ENCODE measurements at regions not wholly inside any gene's neighbourhood (a gene's known extent, or its start where the extent isn't known, plus 50 kb on each side); places are given as distances from the start of the nearest gene placed in this dataset.

DNA sequence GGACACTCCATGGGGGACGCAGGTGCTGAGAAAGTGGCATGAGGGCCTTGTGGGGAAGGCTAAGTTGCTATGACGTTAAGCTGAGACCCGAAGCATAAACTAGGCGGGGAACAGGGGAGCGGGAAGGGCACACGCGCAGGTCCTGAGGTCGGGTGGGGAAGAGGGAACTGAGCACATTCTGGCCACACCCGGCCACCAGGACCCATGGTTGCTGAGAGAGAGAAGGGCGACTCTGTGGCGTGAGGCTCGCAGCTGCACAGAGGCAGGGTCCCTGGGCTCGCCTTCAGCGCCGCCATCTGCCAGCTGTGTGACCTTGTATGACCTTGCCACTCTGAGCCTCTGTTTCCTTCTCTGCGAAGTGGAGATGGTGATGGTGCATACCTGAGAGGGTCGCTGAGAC lies 182.5 kb downstream of the PHETA1 start (continued):
- TF ChIP-seq, protein P1, sequence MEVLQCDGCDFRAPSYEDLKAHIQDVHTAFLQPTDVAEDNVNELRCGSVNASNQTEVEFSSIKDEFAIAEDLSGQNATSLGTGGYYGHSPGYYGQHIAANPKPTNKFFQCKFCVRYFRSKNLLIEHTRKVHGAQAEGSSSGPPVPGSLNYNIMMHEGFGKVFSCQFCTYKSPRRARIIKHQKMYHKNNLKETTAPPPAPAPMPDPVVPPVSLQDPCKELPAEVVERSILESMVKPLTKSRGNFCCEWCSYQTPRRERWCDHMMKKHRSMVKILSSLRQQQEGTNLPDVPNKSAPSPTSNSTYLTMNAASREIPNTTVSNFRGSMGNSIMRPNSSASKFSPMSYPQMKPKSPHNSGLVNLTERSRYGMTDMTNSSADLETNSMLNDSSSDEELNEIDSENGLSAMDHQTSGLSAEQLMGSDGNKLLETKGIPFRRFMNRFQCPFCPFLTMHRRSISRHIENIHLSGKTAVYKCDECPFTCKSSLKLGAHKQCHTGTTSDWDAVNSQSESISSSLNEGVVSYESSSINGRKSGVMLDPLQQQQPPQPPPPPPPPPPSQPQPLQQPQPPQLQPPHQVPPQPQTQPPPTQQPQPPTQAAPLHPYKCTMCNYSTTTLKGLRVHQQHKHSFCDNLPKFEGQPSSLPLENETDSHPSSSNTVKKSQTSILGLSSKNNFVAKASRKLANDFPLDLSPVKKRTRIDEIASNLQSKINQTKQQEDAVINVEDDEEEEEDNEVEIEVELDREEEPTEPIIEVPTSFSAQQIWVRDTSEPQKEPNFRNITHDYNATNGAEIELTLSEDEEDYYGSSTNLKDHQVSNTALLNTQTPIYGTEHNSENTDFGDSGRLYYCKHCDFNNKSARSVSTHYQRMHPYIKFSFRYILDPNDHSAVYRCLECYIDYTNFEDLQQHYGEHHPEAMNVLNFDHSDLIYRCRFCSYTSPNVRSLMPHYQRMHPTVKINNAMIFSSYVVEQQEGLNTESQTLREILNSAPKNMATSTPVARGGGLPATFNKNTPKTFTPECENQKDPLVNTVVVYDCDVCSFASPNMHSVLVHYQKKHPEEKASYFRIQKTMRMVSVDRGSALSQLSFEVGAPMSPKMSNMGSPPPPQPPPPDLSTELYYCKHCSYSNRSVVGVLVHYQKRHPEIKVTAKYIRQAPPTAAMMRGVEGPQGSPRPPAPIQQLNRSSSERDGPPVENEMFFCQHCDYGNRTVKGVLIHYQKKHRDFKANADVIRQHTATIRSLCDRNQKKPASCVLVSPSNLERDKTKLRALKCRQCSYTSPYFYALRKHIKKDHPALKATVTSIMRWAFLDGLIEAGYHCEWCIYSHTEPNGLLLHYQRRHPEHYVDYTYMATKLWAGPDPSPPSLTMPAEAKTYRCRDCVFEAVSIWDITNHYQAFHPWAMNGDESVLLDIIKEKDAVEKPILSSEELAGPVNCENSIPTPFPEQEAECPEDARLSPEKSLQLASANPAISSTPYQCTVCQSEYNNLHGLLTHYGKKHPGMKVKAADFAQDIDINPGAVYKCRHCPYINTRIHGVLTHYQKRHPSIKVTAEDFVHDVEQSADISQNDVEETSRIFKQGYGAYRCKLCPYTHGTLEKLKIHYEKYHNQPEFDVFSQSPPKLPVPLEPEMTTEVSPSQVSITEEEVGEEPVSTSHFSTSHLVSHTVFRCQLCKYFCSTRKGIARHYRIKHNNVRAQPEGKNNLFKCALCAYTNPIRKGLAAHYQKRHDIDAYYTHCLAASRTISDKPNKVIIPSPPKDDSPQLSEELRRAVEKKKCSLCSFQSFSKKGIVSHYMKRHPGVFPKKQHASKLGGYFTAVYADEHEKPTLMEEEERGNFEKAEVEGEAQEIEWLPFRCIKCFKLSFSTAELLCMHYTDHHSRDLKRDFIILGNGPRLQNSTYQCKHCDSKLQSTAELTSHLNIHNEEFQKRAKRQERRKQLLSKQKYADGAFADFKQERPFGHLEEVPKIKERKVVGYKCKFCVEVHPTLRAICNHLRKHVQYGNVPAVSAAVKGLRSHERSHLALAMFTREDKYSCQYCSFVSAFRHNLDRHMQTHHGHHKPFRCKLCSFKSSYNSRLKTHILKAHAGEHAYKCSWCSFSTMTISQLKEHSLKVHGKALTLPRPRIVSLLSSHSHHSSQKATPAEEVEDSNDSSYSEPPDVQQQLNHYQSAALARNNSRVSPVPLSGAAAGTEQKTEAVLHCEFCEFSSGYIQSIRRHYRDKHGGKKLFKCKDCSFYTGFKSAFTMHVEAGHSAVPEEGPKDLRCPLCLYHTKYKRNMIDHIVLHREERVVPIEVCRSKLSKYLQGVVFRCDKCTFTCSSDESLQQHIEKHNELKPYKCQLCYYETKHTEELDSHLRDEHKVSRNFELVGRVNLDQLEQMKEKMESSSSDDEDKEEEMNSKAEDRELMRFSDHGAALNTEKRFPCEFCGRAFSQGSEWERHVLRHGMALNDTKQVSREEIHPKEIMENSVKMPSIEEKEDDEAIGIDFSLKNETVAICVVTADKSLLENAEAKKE (CRISPR knock-in tag; IDR thresholded peaks at IDR 0.05): no peak
- TF ChIP-seq, protein P2, sequence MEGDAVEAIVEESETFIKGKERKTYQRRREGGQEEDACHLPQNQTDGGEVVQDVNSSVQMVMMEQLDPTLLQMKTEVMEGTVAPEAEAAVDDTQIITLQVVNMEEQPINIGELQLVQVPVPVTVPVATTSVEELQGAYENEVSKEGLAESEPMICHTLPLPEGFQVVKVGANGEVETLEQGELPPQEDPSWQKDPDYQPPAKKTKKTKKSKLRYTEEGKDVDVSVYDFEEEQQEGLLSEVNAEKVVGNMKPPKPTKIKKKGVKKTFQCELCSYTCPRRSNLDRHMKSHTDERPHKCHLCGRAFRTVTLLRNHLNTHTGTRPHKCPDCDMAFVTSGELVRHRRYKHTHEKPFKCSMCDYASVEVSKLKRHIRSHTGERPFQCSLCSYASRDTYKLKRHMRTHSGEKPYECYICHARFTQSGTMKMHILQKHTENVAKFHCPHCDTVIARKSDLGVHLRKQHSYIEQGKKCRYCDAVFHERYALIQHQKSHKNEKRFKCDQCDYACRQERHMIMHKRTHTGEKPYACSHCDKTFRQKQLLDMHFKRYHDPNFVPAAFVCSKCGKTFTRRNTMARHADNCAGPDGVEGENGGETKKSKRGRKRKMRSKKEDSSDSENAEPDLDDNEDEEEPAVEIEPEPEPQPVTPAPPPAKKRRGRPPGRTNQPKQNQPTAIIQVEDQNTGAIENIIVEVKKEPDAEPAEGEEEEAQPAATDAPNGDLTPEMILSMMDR (conservative IDR thresholded peaks at IDR 0.05; ENCODE audit: low read depth in 2 of 2): no peak
- TF ChIP-seq POLR2AphosphoS5 (IDR thresholded peaks at IDR 0.05; ENCODE audit: low read depth) (no peak), JUNB (IDR thresholded peaks at IDR 0.05; ENCODE audit: unreplicated experiment) (no peak), STAT1 (IDR thresholded peaks at IDR 0.05; ENCODE audit: unreplicated experiment) (no peak), NANOG (IDR thresholded peaks at IDR 0.05; ENCODE audit: borderline replicate concordance) (no peak), ZNF331 (CRISPR knock-in tag; IDR thresholded peaks at IDR 0.05; ENCODE audit: low read depth) (no peak)
- TF ChIP-seq, protein P3, sequence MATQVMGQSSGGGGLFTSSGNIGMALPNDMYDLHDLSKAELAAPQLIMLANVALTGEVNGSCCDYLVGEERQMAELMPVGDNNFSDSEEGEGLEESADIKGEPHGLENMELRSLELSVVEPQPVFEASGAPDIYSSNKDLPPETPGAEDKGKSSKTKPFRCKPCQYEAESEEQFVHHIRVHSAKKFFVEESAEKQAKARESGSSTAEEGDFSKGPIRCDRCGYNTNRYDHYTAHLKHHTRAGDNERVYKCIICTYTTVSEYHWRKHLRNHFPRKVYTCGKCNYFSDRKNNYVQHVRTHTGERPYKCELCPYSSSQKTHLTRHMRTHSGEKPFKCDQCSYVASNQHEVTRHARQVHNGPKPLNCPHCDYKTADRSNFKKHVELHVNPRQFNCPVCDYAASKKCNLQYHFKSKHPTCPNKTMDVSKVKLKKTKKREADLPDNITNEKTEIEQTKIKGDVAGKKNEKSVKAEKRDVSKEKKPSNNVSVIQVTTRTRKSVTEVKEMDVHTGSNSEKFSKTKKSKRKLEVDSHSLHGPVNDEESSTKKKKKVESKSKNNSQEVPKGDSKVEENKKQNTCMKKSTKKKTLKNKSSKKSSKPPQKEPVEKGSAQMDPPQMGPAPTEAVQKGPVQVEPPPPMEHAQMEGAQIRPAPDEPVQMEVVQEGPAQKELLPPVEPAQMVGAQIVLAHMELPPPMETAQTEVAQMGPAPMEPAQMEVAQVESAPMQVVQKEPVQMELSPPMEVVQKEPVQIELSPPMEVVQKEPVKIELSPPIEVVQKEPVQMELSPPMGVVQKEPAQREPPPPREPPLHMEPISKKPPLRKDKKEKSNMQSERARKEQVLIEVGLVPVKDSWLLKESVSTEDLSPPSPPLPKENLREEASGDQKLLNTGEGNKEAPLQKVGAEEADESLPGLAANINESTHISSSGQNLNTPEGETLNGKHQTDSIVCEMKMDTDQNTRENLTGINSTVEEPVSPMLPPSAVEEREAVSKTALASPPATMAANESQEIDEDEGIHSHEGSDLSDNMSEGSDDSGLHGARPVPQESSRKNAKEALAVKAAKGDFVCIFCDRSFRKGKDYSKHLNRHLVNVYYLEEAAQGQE (IDR thresholded peaks at IDR 0.05; ENCODE audit: unreplicated experiment): no peak
